ENCODE measurements at regions not wholly inside any gene's neighbourhood (a gene's known extent, or its start where the extent isn't known, plus 50 kb on each side); places are given as distances from the start of the nearest gene placed in this dataset.
"Not testable (repeated sequence)": the region's sequence is repeated elsewhere in the genome, so short reads cannot be mapped to it uniquely, and the experiment has no call there.

DNA sequence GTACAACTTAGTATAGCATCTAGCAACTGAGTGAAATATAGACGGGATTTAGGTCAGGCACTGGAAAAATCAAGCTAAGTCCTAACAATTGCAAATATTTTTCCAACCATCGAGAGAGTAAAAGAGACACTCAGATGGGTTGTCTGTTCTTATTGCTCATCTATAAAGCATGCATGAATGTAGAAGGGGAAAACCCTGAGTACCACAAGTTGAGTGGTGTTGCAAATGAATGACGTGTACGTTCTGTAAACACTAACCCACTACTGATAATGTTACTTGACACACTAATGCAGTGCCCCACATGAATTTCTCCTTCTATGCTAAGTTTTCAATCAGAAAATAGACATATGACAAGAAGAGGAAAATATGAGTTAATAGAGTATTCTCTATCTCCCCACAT is 211.2 kb downstream of the COX18 start:
- TF ChIP-seq, protein P1, sequence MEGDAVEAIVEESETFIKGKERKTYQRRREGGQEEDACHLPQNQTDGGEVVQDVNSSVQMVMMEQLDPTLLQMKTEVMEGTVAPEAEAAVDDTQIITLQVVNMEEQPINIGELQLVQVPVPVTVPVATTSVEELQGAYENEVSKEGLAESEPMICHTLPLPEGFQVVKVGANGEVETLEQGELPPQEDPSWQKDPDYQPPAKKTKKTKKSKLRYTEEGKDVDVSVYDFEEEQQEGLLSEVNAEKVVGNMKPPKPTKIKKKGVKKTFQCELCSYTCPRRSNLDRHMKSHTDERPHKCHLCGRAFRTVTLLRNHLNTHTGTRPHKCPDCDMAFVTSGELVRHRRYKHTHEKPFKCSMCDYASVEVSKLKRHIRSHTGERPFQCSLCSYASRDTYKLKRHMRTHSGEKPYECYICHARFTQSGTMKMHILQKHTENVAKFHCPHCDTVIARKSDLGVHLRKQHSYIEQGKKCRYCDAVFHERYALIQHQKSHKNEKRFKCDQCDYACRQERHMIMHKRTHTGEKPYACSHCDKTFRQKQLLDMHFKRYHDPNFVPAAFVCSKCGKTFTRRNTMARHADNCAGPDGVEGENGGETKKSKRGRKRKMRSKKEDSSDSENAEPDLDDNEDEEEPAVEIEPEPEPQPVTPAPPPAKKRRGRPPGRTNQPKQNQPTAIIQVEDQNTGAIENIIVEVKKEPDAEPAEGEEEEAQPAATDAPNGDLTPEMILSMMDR (IDR thresholded peaks at IDR 0.05; ENCODE audit: insufficient read depth, low read length, severe bottlenecking): no peak
- DNase-seq (ENCODE audit: low read depth) (peak; percentile 78), FAIRE-seq (no peak)
- peaks cover 3% of the 10 kb centered on the region for H3K27me3 ChIP-seq (ENCODE audit: control insufficient read depth, insufficient read depth, low read length)
- H3K36me3 ChIP-seq (ENCODE audit: control insufficient read depth, insufficient read depth, low read length): no peaks in the 10 kb centered on the region
- no peak overlapping the region for H3K4me3 ChIP-seq (ENCODE audit: low read depth, low read length)

DNA sequence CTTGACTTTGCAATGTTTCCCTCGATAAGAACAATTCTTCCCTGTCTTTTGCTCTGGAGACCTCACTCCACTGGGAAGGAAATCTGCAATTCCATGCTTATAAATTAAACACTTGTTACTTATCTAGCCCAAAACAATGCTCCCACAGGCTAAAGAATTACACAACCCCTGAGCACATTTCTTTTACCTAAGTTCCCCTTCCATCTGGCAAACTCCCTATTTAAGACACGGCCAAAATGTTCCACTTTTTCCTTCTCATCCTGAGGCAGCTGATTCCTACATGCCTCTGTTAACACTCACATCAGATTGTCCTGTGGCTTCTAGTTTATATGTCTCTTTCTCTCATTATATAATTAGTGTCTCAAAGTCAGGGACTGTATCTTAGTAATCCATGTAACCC is 211.7 kb downstream of the COX18 start:
- H3K27me3 ChIP-seq (ENCODE audit: control insufficient read depth, insufficient read depth, low read length): peaks cover 3% of the 10 kb centered on the region
- DNase-seq (ENCODE audit: low read depth): no peak
- no peak overlapping the region for H3K4me3 ChIP-seq (ENCODE audit: low read depth, low read length)
- no peaks in the 10 kb centered on the region for H3K36me3 ChIP-seq (ENCODE audit: control insufficient read depth, insufficient read depth, low read length)
- no peak for FAIRE-seq
- TF ChIP-seq, protein P1 (IDR thresholded peaks at IDR 0.05; ENCODE audit: insufficient read depth, low read length, severe bottlenecking): no peak

DNA sequence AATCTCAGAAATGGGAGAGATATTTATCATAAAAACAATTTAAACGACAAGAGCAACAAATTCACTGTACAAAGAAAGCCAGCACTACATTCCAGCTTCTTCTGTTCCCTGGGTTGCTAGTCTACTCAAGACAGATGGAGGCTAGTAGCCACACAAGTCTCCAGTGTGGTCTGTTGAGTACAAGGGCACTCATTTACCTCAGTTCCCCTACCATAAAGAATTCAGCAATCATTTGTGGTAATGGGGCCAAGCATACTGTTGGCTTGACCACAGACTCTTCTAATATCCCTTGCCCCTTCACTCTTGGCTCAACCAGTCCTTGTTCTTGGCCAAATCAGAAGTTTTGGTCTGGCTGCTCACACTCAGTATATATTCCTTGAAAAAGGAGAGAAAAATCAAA is 212.3 kb downstream of the COX18 start:
- DNase-seq (ENCODE audit: low read depth) (no peak), FAIRE-seq (no peak)
- H3K36me3 ChIP-seq (ENCODE audit: control insufficient read depth, insufficient read depth, low read length): no peaks in the 10 kb centered on the region
- TF ChIP-seq, protein P1 (IDR thresholded peaks at IDR 0.05; ENCODE audit: insufficient read depth, low read length, severe bottlenecking): no peak
- peaks cover 3% of the 10 kb centered on the region for H3K27me3 ChIP-seq (ENCODE audit: control insufficient read depth, insufficient read depth, low read length)
- no peak overlapping the region for H3K4me3 ChIP-seq (ENCODE audit: low read depth, low read length)

DNA sequence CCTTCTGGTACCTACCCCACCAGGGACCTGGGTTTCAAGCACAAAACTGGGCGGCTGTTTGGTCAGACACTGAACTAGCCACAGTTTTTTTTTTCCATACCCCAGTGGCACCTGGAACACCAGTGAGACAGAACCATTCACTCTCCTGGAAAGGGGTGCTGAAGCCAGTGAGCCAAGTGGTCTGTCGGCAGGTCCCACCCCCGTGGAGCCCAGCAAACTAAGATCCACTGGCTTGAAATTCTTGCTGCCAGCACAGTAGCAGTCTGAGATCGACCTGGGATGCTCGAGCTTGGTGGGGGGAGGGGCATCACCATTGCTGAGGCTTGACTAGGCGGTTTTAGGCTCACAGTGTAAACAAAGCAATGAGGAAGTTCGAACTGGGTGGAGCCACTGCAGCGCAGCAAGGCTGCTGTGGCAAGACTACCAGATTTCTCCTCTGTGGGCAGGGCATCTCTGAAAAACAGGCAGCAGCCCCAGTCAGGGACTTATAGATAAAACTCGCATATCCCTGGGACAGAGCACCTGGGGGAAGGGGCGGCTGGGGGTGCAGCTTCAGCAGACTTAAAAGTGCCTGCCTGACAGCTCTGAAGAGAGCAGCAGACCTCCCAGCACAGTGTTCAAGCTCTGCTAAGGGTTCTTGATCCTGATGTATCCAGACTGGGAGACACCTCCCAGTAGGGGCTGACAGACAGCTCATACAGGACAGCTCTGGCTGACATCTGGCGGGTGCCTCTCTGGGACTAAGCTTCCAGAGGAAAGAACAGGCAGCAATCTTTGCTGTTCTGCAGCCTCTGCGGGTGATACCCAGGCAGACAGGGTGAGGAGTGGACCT is 223.0 kb downstream of the COX18 start:
- Histone ChIP-seq H3K27me3 (ENCODE audit: control insufficient read depth, insufficient read depth, low read length) (no peaks in the 10 kb centered on the region), H3K36me3 (ENCODE audit: control insufficient read depth, insufficient read depth, low read length) (no peaks in the 10 kb centered on the region), H3K4me3 (ENCODE audit: low read depth, low read length) (no peak overlapping the region)
- FAIRE-seq: peak; percentile 55
- TF ChIP-seq, protein P1 (IDR thresholded peaks at IDR 0.05; ENCODE audit: insufficient read depth, low read length, severe bottlenecking): no peak
- peak; percentile 35 for DNase-seq (ENCODE audit: low read depth)

DNA sequence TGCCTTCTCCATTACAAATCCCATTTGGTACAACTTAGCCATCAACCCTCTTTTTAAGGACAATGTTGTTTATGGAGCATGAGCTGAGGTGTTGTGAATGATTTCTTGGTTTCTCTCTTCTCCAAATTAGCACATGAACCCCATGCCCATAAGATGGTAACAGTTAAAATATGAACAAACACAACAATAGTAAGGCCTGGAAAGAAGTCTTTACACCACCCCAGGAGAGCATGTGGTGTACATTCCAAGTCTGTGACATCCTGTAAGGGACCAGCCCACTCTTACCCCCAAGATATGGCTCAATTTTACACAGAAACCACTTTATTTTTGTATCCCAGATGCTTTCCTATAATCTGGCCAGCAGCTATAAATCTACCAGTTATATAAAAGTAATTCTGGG is 226.1 kb downstream of the COX18 start:
- Histone ChIP-seq H3K36me3 (ENCODE audit: control insufficient read depth, insufficient read depth, low read length) (no peaks in the 10 kb centered on the region), H3K4me3 (ENCODE audit: low read depth, low read length) (no peak overlapping the region), H3K27me3 (ENCODE audit: control insufficient read depth, insufficient read depth, low read length) (no peaks in the 10 kb centered on the region)
- TF ChIP-seq, protein P1 (IDR thresholded peaks at IDR 0.05; ENCODE audit: insufficient read depth, low read length, severe bottlenecking): no peak
- FAIRE-seq (no peak), DNase-seq (ENCODE audit: low read depth) (no peak)

DNA sequence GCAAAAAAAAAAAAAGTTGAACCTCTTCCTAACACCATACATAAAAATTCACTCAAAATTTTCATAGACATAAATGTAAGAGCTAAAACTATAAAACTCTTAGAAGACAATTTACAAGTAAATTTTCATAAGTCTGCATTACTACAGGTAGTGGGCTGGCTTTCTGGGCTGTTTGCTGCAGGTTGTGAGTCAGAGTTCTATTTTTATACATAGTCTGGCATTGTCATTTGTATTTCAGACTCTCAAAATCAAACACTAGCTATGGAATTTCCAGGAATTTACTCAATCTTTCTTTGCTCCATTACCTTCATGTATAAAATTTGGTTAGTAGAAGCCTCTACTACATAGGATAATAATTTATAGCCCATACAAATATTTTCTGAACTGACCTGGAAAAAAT is 227.2 kb downstream of the COX18 start:
- TF ChIP-seq, protein P1 (IDR thresholded peaks at IDR 0.05; ENCODE audit: insufficient read depth, low read length, severe bottlenecking): no peak
- DNase-seq (ENCODE audit: low read depth) (peak; percentile 28), FAIRE-seq (no peak)
- Histone ChIP-seq H3K36me3 (ENCODE audit: control insufficient read depth, insufficient read depth, low read length) (no peaks in the 10 kb centered on the region), H3K27me3 (ENCODE audit: control insufficient read depth, insufficient read depth, low read length) (no peaks in the 10 kb centered on the region), H3K4me3 (ENCODE audit: low read depth, low read length) (no peak overlapping the region)

DNA sequence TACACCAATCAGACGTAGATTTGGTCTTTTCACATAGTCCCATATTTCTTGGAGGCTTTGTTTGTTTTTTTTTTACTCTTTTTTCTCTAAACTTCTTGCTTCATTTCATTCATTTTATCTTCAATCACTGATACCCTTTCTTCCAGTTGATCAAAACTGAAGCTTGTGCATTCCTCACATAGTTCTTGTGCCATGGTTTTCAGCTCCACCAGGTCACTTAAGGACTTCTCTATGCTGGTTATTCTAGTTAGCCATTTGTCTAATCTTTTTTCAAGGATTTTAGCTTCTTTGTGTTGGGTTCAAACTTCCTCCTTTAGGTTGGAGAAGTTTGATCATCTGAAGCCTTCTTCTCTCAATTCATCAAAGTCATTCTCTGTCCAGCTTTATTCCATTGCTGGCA is 229.3 kb downstream of the COX18 start:
- H3K36me3 ChIP-seq (ENCODE audit: control insufficient read depth, insufficient read depth, low read length); FAIRE-seq; DNase-seq (ENCODE audit: low read depth); H3K27me3 ChIP-seq (ENCODE audit: control insufficient read depth, insufficient read depth, low read length); H3K4me3 ChIP-seq (ENCODE audit: low read depth, low read length): not testable (repeated sequence)

All from bronchial epithelial cell (primary cell).